ENCODE measurements at regions not wholly inside any gene's neighbourhood (a gene's known extent, or its start where the extent isn't known, plus 50 kb on each side); places are given as distances from the start of the nearest gene placed in this dataset.

DNA sequence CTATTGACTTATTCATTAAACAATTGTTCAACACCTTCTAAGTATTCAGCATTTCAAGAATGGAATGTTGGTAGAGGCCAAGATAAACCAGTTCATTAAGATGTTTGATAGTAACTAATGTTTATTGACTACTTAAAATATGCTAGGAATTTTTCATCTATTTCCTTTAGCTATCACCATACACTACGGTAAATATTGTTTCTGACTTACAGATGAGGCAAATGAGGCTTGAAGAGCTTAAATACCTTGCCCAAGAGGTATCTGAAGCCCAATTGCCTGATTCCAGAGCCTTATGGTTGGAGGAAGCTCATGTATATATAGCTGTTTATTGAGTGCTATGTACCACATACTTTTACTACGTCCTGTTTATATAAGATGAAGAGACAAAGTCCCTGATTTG, 286.2 kb downstream of the NDFIP2 start:
- CTCF ChIA-PET, result interaction anchor here (0.9 to 1.0 kb wide), 2 partner anchors 87 to 575 kb away, joined by 3 read pairs; no protein-coding TSS in a partner anchor
- Histone ChIP-seq H3K23ac (ENCODE audit: low read depth, low read length) (no peak overlapping the region), H3K4me3 (ENCODE audit: insufficient read depth, low read depth, low read length) (no peak overlapping the region), H3K9ac (ENCODE audit: low read depth, low read length) (no peak overlapping the region), H4K5ac (ENCODE audit: low read depth, low read length) (no peak overlapping the region), H3K9me1 (ENCODE audit: insufficient read depth, low read length) (no peaks in the 10 kb centered on the region), H4K91ac (ENCODE audit: insufficient read depth, low read depth, low read length) (no peak overlapping the region), H3K27ac (ENCODE audit: insufficient read depth, low read length) (no peak overlapping the region), H2BK15ac (ENCODE audit: low read depth, low read length) (no peak overlapping the region), H3K79me1 (ENCODE audit: low read depth in 1 of 2, low read length in 2 of 2) (no peaks in the 10 kb centered on the region), H4K8ac (ENCODE audit: low read depth in 2 of 2, low read length in 2 of 2) (no peak overlapping the region), H2BK5ac (ENCODE audit: low read depth, low read length, poor library complexity, severe bottlenecking) (no peak overlapping the region), H2AFZ (replicated peaks; ENCODE audit: low read length, poor library complexity) (no peak overlapping the region), H3K4me1 (ENCODE audit: control insufficient read depth, insufficient read depth, low read length) (peaks cover 2% of the 10 kb centered on the region; the same call in 1 of the 2 replicates), H2BK120ac (ENCODE audit: low read depth, low read length) (no peak overlapping the region), H2AK5ac (ENCODE audit: low read depth, low read length) (no peak overlapping the region), H3K18ac (ENCODE audit: low read depth, low read length) (peak overlapping the region; percentile 47; the same call in 1 of the 2 replicates), H3K27me3 (ENCODE audit: control insufficient read depth, insufficient read depth, low read length) (no peaks in the 10 kb centered on the region), H3K4me2 (ENCODE audit: low read depth, low read length) (no peak overlapping the region), H4K20me1 (ENCODE audit: insufficient read depth, low read length) (no peaks in the 10 kb centered on the region), H2AK9ac (replicated peaks; ENCODE audit: low read depth, low read length, poor library complexity) (no peak overlapping the region), H2BK20ac (ENCODE audit: low read depth, low read length) (no peak overlapping the region), H3K9me3 (ENCODE audit: control insufficient read depth, insufficient read depth, low read length) (no peaks in the 10 kb centered on the region), H3K14ac (replicated peaks; ENCODE audit: low read depth, low read length) (0 out of 2 replicates have a peak overlapping the region, but pooled peaks have one; percentile 8), H3K4ac (ENCODE audit: low read depth, low read length) (no peak overlapping the region), H3K56ac (ENCODE audit: extremely low read depth, insufficient read depth, low read length) (no peak overlapping the region), H3K36me3 (ENCODE audit: control insufficient read depth, insufficient read depth, low read length) (no peaks in the 10 kb centered on the region)
- intact Hi-C loops (cut with micrococcal nuclease), result no loop called here
- POLR2A ChIA-PET (ENCODE audit: unreplicated experiment), result interaction anchor here (0.6 kb wide), 1 partner anchor 485 kb away, joined by 3 read pairs; no protein-coding TSS in a partner anchor
- ATAC-seq (ENCODE audit: low read depth) (peak; percentile 42; the same call in 1 of the 2 replicates), DNase-seq (no peak)
- no TSS peak for BruUV-seq (replicated peaks)
- WGBS, 2 experiments (ENCODE audit: extremely low coverage in 2 of 2, insufficient read length in 1 of 2), result no CpG with 5 or more reads among the region's 2 CpGs
- in situ Hi-C loops (cut with MboI; ENCODE audit: low sequenced_read_pairs), result no loop called here
- dilution Hi-C loops (cut with HindIII; ENCODE audit: low sequenced_read_pairs, unreplicated experiment), result no loop called here
- no peak for TF ChIP-seq RFX5 (IDR thresholded peaks at IDR 0.05; ENCODE audit: low read depth, low read length)
- TF ChIP-seq MAFK (IDR thresholded peaks at IDR 0.05; ENCODE audit: low read depth, low read length), result no peak
- no peak for TF ChIP-seq CEBPB (IDR thresholded peaks at IDR 0.05; ENCODE audit: low read depth, low read length)

Data from IMR-90 (cell line).